B cell (primary cell): ENCODE measurements at regions not wholly inside any gene's neighbourhood (a gene's known extent, or its start where the extent isn't known, plus 50 kb on each side); places are given as distances from the start of the nearest gene placed in this dataset.
"Not testable (repeated sequence)": the region's sequence is repeated elsewhere in the genome, so short reads cannot be mapped to it uniquely, and the experiment has no call there.

ENCODE experiments used
- ATAC-seq: fragments of 200-7000 bp; cut with Tn5 transposase; one replicate; pipeline ENCODE4 v1.10.0; 2021; ENCODE audit warnings: low read depth, mild to moderate bottlenecking, moderate number of reproducible peaks, moderate library complexity
- CTCF ChIA-PET: fragments of 350-600 bp; sonication (Branson Sonifier 250); formaldehyde crosslinking; loops from one replicate; lab custom pipeline; 2021; ENCODE audit warnings: antibody characterized with exemption, inconsistent platforms; lab: Charles Lee
- POLR2A ChIA-PET: fragments of 350-600 bp; sonication (Branson Sonifier 250); formaldehyde crosslinking; loops from one replicate; lab custom pipeline; 2021; ENCODE audit warnings: antibody characterized with exemption; lab: Charles Lee
- DNase-seq: peaks from one replicate; pipeline ENCODE4 v3.0.0; 2013
- H2AFZ ChIP-seq: 2 replicates; pipeline ENCODE4 v1.6.1; 2012; ENCODE audit warnings: mild to moderate bottlenecking, low read depth, low read length; ENCODE audit not compliant: insufficient read depth, poor library complexity, severe bottlenecking
- H3K27ac ChIP-seq, 2 donors: 1 replicate in 1 of 2; 2 replicates in 1 of 2; pipeline ENCODE4 v1.5.1; 2012 to 2013; ENCODE audit warnings: low read length in 2 of 2, mild to moderate bottlenecking in 2 of 2, moderate library complexity in 1 of 2
- H3K27me3 ChIP-seq, 4 experiments: fragments of 200-600 bp in 1 of 4; sonication (generic) in 1 of 4; replicated peaks in 1 of 4; 1 replicate in 2 of 4; 2 replicates in 2 of 4; pipeline versions ENCODE4 v1.6.1 to v1.7.0; 2013 to 2016; ENCODE audit warnings: low read length in 3 of 4, mild to moderate bottlenecking in 2 of 4, mixed read lengths in 1 of 4, moderate library complexity in 1 of 4; ENCODE audit not compliant: insufficient read depth in 4 of 4, control insufficient read depth in 3 of 4; ENCODE audit errors: control extremely low read depth in 1 of 4
- H3K36me3 ChIP-seq, 2 experiments: replicated peaks in 1 of 2; 1 replicate in 1 of 2; 2 replicates in 1 of 2; pipeline versions ENCODE4 v1.6.1 to v1.7.1; 2013; ENCODE audit warnings: low read length in 1 of 2; ENCODE audit not compliant: insufficient read depth in 2 of 2, control insufficient read depth in 1 of 2; ENCODE audit errors: control extremely low read depth in 1 of 2, extremely low read depth in 1 of 2
- H3K4me1 ChIP-seq, 2 donors: fragments of 200-600 bp in 1 of 2; sonication (generic) in 1 of 2; 1 replicate in 1 of 2; 2 replicates in 1 of 2; pipeline versions ENCODE4 v1.5.1 to v1.6.1; 2013 to 2017; ENCODE audit warnings: low read length in 2 of 2; ENCODE audit not compliant: control insufficient read depth in 2 of 2, insufficient read depth in 2 of 2
- H3K4me2 ChIP-seq: replicated peaks from 2 replicates; pipeline ENCODE3; 2012; ENCODE audit warnings: mild to moderate bottlenecking, low read depth, low read length; ENCODE audit not compliant: poor library complexity, severe bottlenecking
- H3K4me3 ChIP-seq, 5 experiments: fragments of 200-600 bp in 1 of 5; sonication (generic) in 1 of 5; 1 replicate in 3 of 5; 2 replicates in 2 of 5; pipeline versions ENCODE4 v1.5.1 to v1.7.0; 2011 to 2016; ENCODE audit warnings: low read length in 4 of 5, mild to moderate bottlenecking in 4 of 5, low read depth in 2 of 5, control low read depth in 1 of 5, moderate library complexity in 1 of 5; ENCODE audit not compliant: insufficient read depth in 1 of 5; ENCODE audit errors: control extremely low read depth in 1 of 5, extremely low read depth in 1 of 5
- H3K79me2 ChIP-seq: fragments of 200-600 bp; sonication (generic); one replicate; pipeline ENCODE4 v1.6.0; 2016; ENCODE audit warnings: low read length; ENCODE audit not compliant: control insufficient read depth, insufficient read depth
- H3K9ac ChIP-seq: fragments of 200-600 bp; sonication (generic); 2 replicates; pipeline ENCODE4 v1.6.1; 2017; ENCODE audit warnings: mild to moderate bottlenecking, low read length, moderate library complexity
- H3K9me3 ChIP-seq, 3 donors: one replicate each; pipeline versions ENCODE4 v1.6.1 to v1.7.1; 2013; ENCODE audit warnings: low read length in 2 of 3; ENCODE audit not compliant: control insufficient read depth in 2 of 3, insufficient read depth in 1 of 3; ENCODE audit errors: control extremely low read depth in 1 of 3
- H4K20me1 ChIP-seq: 2 replicates; pipeline ENCODE4 v1.6.0; 2012; ENCODE audit warnings: mild to moderate bottlenecking, low read length; ENCODE audit not compliant: insufficient read depth, control insufficient read depth, poor library complexity, severe bottlenecking
- H3K27ac Mint-ChIP-seq: one replicate; pipeline ENCODE4 v1.8.0; 2021; ENCODE audit warnings: mixed read lengths
- H3K27me3 Mint-ChIP-seq: one replicate; pipeline ENCODE4 v1.8.0; 2021; ENCODE audit warnings: mixed read lengths
- H3K4me1 Mint-ChIP-seq: one replicate; pipeline ENCODE4 v1.8.0; 2021; ENCODE audit warnings: mixed read lengths
- H3K4me3 Mint-ChIP-seq: one replicate; pipeline ENCODE4 v1.8.0; 2021; ENCODE audit warnings: mixed read lengths
- H3K9me3 Mint-ChIP-seq: one replicate; pipeline ENCODE4 v1.8.0; 2022; ENCODE audit warnings: mixed read lengths; ENCODE audit not compliant: insufficient read depth
- EZH2 ChIP-seq: IDR thresholded peaks from 2 replicates; pipeline ENCODE4 v1.6.1; 2012; ENCODE audit warnings: borderline replicate concordance, low read depth, mild to moderate bottlenecking, moderate library complexity, low read length; ENCODE audit not compliant: insufficient read depth, poor library complexity, severe bottlenecking
- WGBS: methylation state at CpG from one replicate; pipeline ENCODE4 v1.1.5; 2013; ENCODE audit warnings: missing lambda C conversion rate; ENCODE audit not compliant: insufficient coverage; 5-methylcytosine and 5-hydroxymethylcytosine counted together
- intact Hi-C: fragments of 100-400 bp; cut with micrococcal nuclease; formaldehyde crosslinking; loops from one replicate; pipeline ENCODE4 v1.10.0; 2022
- TF ChIP-seq, protein P1 (sequence below): fragments of 200-600 bp; IDR thresholded peaks from one replicate; pipeline ENCODE4 v1.8.0; 2022; ENCODE audit warnings: antibody characterized with exemption, mild to moderate bottlenecking

DNA sequence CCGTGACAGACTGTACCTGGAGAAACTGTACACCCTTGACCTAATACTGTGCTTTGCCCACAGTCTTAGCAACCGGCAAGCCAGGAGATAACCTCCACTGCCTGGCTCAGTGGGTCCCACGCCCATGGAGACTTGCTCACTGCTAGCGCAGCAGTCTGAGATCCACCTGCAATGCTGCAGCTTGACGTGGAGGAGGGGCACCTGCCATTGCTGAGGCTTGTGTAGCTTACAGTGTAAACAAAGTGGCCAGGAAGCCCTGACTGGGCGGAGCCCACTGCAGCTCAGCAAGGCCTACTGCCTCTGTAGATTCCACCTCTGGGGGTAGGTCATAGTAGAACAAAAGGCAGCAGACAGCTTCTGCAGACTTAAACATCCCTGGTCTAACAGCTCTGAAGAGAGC, 189.3 kb downstream of the EDEM1 start:
- ChIA-PET CTCF (interaction anchor here (0.6 to 1.3 kb wide), 2 partner anchors 16 to 49 kb away, joined by 3 read pairs; no protein-coding TSS in a partner anchor), POLR2A (no interaction called here)
- H3K27ac Mint-ChIP-seq = no peak overlapping the region
- intact Hi-C loops = no loop called here
- peaks cover 17% of the 10 kb centered on the region for H3K4me1 Mint-ChIP-seq
- peak; percentile 58 for DNase-seq
- Histone ChIP-seq H3K9ac (no peak overlapping the region), H3K9me3 (peaks cover 0 to 4% (median 0%) of the 10 kb centered on the region in 3 donors), H3K27me3 (no peaks in the 10 kb centered on the region), H3K4me2 (peak overlapping the region; percentile 39), H3K27ac (no peak overlapping the region), H3K4me1 (peaks cover 20 to 24% of the 10 kb centered on the region in 2 donors), H3K36me3 (no peaks in the 10 kb centered on the region), H3K79me2 (no peaks in the 10 kb centered on the region), H2AFZ (peak overlapping the region; percentile 37), H3K4me3 (no peak overlapping the region), H4K20me1 (no peaks in the 10 kb centered on the region)
- H3K4me3 Mint-ChIP-seq = no peak overlapping the region
- no peaks in the 10 kb centered on the region for H3K27me3 Mint-ChIP-seq
- peaks cover 8% of the 10 kb centered on the region for H3K9me3 Mint-ChIP-seq
- 53% methylated on average over 6 of the region's 6 CpGs for whole genome bisulfite sequencing
- no peak for TF ChIP-seq EZH2
- TF ChIP-seq, protein P1, sequence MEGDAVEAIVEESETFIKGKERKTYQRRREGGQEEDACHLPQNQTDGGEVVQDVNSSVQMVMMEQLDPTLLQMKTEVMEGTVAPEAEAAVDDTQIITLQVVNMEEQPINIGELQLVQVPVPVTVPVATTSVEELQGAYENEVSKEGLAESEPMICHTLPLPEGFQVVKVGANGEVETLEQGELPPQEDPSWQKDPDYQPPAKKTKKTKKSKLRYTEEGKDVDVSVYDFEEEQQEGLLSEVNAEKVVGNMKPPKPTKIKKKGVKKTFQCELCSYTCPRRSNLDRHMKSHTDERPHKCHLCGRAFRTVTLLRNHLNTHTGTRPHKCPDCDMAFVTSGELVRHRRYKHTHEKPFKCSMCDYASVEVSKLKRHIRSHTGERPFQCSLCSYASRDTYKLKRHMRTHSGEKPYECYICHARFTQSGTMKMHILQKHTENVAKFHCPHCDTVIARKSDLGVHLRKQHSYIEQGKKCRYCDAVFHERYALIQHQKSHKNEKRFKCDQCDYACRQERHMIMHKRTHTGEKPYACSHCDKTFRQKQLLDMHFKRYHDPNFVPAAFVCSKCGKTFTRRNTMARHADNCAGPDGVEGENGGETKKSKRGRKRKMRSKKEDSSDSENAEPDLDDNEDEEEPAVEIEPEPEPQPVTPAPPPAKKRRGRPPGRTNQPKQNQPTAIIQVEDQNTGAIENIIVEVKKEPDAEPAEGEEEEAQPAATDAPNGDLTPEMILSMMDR = no peak
- ATAC-seq = peak; percentile 73

DNA sequence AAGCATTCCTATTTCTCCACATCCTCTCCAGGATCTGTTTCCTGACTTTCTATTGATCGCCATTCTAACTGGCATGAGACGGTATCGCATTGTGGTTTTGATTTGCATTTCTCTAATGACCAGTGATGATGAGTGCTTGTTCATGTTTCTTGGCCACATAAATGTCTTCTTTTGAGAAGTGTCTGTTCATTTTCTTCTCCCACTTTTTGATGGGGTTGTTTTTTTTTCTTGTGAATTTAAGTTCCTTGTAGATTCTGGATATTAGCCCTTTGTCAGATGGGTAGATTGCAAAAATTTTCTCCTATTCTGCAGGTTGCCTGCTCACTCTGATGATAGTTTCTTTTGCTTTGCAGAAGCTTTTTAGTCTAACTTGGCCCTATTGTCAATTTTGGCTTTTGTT, 191.8 kb downstream of the EDEM1 start:
- no CpG with 5 or more reads among the region's 3 CpGs for WGBS
- H4K20me1 ChIP-seq, H3K4me2 ChIP-seq, H3K4me3 ChIP-seq, H3K9ac ChIP-seq, DNase-seq, CTCF ChIA-PET, H3K4me3 Mint-ChIP-seq, H3K27me3 ChIP-seq, POLR2A ChIA-PET, H3K9me3 ChIP-seq, H3K27ac ChIP-seq, intact Hi-C loops, H3K27ac Mint-ChIP-seq, H3K9me3 Mint-ChIP-seq, H3K79me2 ChIP-seq, ATAC-seq, H2AFZ ChIP-seq, H3K36me3 ChIP-seq, H3K27me3 Mint-ChIP-seq: not testable (repeated sequence)
- peaks cover 20 to 24% of the 10 kb centered on the region in 2 donors for H3K4me1 ChIP-seq
- H3K4me1 Mint-ChIP-seq = peaks cover 17% of the 10 kb centered on the region

DNA sequence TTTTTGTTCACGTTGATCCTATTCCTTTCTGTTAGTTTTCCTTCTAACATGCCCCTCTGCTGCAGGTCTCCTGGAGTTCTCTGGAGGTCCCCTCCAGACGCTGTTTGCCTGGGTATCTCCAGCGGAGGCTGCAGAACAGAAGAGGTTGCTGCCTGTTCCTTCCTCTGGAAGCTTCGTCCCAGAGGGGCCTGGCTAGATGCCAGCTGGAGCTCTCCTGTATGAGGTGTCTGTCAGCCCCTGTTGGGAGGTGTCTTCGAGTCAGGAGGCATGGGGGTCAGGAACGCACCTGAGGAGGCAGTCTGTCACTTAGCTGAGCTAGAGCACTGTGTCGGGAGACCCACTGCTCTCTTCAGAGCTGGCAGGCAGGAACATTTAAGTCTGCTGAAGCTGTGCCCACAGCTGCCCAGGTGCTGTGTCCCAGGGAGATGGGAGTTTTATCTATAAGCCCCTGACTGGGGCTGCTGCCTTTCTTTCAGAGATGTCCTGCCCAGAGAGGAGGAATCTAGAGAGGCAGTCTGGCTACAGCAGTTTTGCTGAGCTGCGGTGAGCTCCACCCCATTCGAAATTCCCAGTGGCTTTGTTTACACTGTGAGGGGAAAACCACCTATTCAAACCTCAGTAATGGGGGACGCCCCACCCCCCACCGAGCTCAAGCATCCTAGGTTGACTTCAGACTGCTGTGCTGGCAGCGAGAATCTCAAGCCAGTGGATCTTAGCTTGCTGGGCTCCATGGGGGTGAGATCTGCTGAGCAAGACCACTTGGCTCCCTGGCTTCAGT, 196.2 kb downstream of the EDEM1 start:
- H3K36me3 ChIP-seq, H3K9me3 ChIP-seq, CTCF ChIA-PET, H3K4me3 Mint-ChIP-seq, H3K27ac Mint-ChIP-seq, H3K27ac ChIP-seq, POLR2A ChIA-PET, ATAC-seq, H3K4me1 Mint-ChIP-seq, H3K79me2 ChIP-seq, H3K27me3 Mint-ChIP-seq, H3K9me3 Mint-ChIP-seq, intact Hi-C loops, H3K27me3 ChIP-seq, H3K9ac ChIP-seq, H2AFZ ChIP-seq, H4K20me1 ChIP-seq, H3K4me3 ChIP-seq, H3K4me2 ChIP-seq, DNase-seq, H3K4me1 ChIP-seq: not testable (repeated sequence)
- 83% methylated on average over 8 of the region's 12 CpGs for WGBS
